ENCODE measurements at regions not wholly inside any gene's neighbourhood (a gene's known extent, or its start where the extent isn't known, plus 50 kb on each side); places are given as distances from the start of the nearest gene placed in this dataset. TPM values are rescaled to one million over a fixed set of nuclear protein-coding genes. Genes with fewer than 3 reads are reported as not detected.

GRCh38 chr2:181407171-181407570 is 50.0 kb upstream of the ITGA4 start:
- Histone ChIP-seq H4K20me1 (ENCODE audit: insufficient read depth, low read length) (no peaks in the 10 kb centered on the region), H3K4me2 (ENCODE audit: low read length) (no peak overlapping the region), H3K79me2 (ENCODE audit: insufficient read depth, low read length) (no peaks in the 10 kb centered on the region), H3K4me3 (ENCODE audit: insufficient read depth, low read depth, low read length) (no peak overlapping the region), H3K4me1 (ENCODE audit: insufficient read depth, low read length) (no peaks in the 10 kb centered on the region), H3K27ac (ENCODE audit: low read depth, low read length) (no peak overlapping the region), H2AFZ (ENCODE audit: low read depth, low read length) (no peak overlapping the region), H3K36me3 (ENCODE audit: insufficient read depth, low read length) (no peaks in the 10 kb centered on the region), H3K9me3 (ENCODE audit: insufficient read depth, low read depth, low read length) (no peaks in the 10 kb centered on the region), H3K27me3 (ENCODE audit: insufficient read depth, low read length) (no peaks in the 10 kb centered on the region), H3K9ac (ENCODE audit: low read length) (no peak overlapping the region)
- no peak overlapping the region for H3K27ac Mint-ChIP-seq (ENCODE audit: unreplicated experiment)
- DNase-seq (ENCODE audit: low read depth) (no peak), FAIRE-seq (no peak)
- H3K9me3 Mint-ChIP-seq (ENCODE audit: unreplicated experiment): no peaks in the 10 kb centered on the region
- no peaks in the 10 kb centered on the region for H3K36me3 Mint-ChIP-seq (ENCODE audit: low read depth, unreplicated experiment)
- H3K27me3 Mint-ChIP-seq (ENCODE audit: low read depth, unreplicated experiment): peaks cover 4% of the 10 kb centered on the region
- H3K4me1 Mint-ChIP-seq (ENCODE audit: low read depth, unreplicated experiment): peaks cover 6% of the 10 kb centered on the region
- no peak for TF ChIP-seq EZH2 (IDR thresholded peaks at IDR 0.05; ENCODE audit: insufficient read depth, low read length)
- no peak for TF ChIP-seq CTCF (IDR thresholded peaks at IDR 0.05; ENCODE audit: insufficient read depth, low read depth, low read length)
- H3K4me3 Mint-ChIP-seq (ENCODE audit: unreplicated experiment): no peak overlapping the region

Small RNA genes lying in the stretch of these regions (microRNA-seq; reads per million reads assigned to microRNA genes)
- gene MIR4437: not detected

All from astrocyte (in vitro differentiated cells and primary cell).